ENCODE measurements at regions not wholly inside any gene's neighbourhood (a gene's known extent, or its start where the extent isn't known, plus 50 kb on each side); places are given as distances from the start of the nearest gene placed in this dataset.

GRCh38 chr20:51300104-51300503 is 242.4 kb downstream of the NFATC2 start:
- H3K79me2 ChIP-seq (ENCODE audit: insufficient read depth, low read length), result no peaks in the 10 kb centered on the region
- H3K36me3 ChIP-seq (ENCODE audit: insufficient read depth, low read length), result no peaks in the 10 kb centered on the region

GRCh38 chr20:51299413-51299812 is 243.1 kb downstream of the NFATC2 start:
- Histone ChIP-seq H3K27ac (ENCODE audit: low read depth, low read length) (no peak overlapping the region), H3K4me2 (ENCODE audit: insufficient read depth, low read length) (no peak overlapping the region), H3K9me3 (ENCODE audit: low read depth, low read length) (no peaks in the 10 kb centered on the region), H3K4me1 (ENCODE audit: insufficient read depth, low read length) (no peaks in the 10 kb centered on the region), H3K27me3 (ENCODE audit: insufficient read depth, low read length) (peaks cover 3% of the 10 kb centered on the region), H3K4me3 (ENCODE audit: insufficient read depth, low read length) (no peak overlapping the region), H4K20me1 (ENCODE audit: insufficient read depth, low read length) (no peaks in the 10 kb centered on the region), H2AFZ (ENCODE audit: low read length) (no peak overlapping the region), H3K79me2 (ENCODE audit: insufficient read depth, low read length) (no peaks in the 10 kb centered on the region), H3K36me3 (ENCODE audit: insufficient read depth, low read length) (no peaks in the 10 kb centered on the region)
- TF ChIP-seq CTCF (IDR thresholded peaks at IDR 0.05; ENCODE audit: extremely low read depth, low read depth, low read length), result no peak
- DNase-seq (ENCODE audit: insufficient read length, low spot score, missing footprints), result no peak

More at GRCh38 chr20:51300104-51300503, 242.4 kb downstream of the NFATC2 start:
- Histone ChIP-seq H4K20me1 (ENCODE audit: insufficient read depth, low read length) (no peaks in the 10 kb centered on the region), H3K4me1 (ENCODE audit: insufficient read depth, low read length) (no peaks in the 10 kb centered on the region), H2AFZ (ENCODE audit: low read length) (no peak overlapping the region), H3K4me3 (ENCODE audit: insufficient read depth, low read length) (no peak overlapping the region), H3K27me3 (ENCODE audit: insufficient read depth, low read length) (no peaks in the 10 kb centered on the region), H3K4me2 (ENCODE audit: insufficient read depth, low read length) (no peak overlapping the region), H3K9me3 (ENCODE audit: low read depth, low read length) (no peaks in the 10 kb centered on the region), H3K27ac (ENCODE audit: low read depth, low read length) (no peak overlapping the region)
- no peak for DNase-seq (ENCODE audit: insufficient read length, low spot score, missing footprints)
- TF ChIP-seq CTCF (IDR thresholded peaks at IDR 0.05; ENCODE audit: extremely low read depth, low read depth, low read length), result no peak

GRCh38 chr20:51298141-51298749 is 244.3 kb downstream of the NFATC2 start:
- no peak overlapping the region for H2AFZ ChIP-seq (ENCODE audit: low read length)
- TF ChIP-seq CTCF (IDR thresholded peaks at IDR 0.05; ENCODE audit: extremely low read depth, low read depth, low read length), result no peak
- H3K4me2 ChIP-seq (ENCODE audit: insufficient read depth, low read length), result no peak overlapping the region
- H3K27ac ChIP-seq (ENCODE audit: low read depth, low read length), result no peak overlapping the region
- no peaks in the 10 kb centered on the region for H3K79me2 ChIP-seq (ENCODE audit: insufficient read depth, low read length)
- DNase-seq (ENCODE audit: insufficient read length, low spot score, missing footprints), result peak; percentile 58
- no peaks in the 10 kb centered on the region for H3K9me3 ChIP-seq (ENCODE audit: low read depth, low read length)
- no peaks in the 10 kb centered on the region for H3K36me3 ChIP-seq (ENCODE audit: insufficient read depth, low read length)
- no peaks in the 10 kb centered on the region for H3K4me1 ChIP-seq (ENCODE audit: insufficient read depth, low read length)
- H4K20me1 ChIP-seq (ENCODE audit: insufficient read depth, low read length), result no peaks in the 10 kb centered on the region
- H3K4me3 ChIP-seq (ENCODE audit: insufficient read depth, low read length), result no peak overlapping the region
- peaks cover 4% of the 10 kb centered on the region for H3K27me3 ChIP-seq (ENCODE audit: insufficient read depth, low read length)

- H3K9me3 ChIP-seq (ENCODE audit: low read depth, low read length), result no peaks in the 10 kb centered on the region
- H2AFZ ChIP-seq (ENCODE audit: low read length), result no peak overlapping the region
- H3K4me1 ChIP-seq (ENCODE audit: insufficient read depth, low read length), result no peaks in the 10 kb centered on the region
- H3K4me3 ChIP-seq (ENCODE audit: insufficient read depth, low read length), result no peak overlapping the region
- DNase-seq (ENCODE audit: insufficient read length, low spot score, missing footprints), result no peak
- peaks cover 23% of the 10 kb centered on the region for H3K27me3 ChIP-seq (ENCODE audit: insufficient read depth, low read length)
- H3K36me3 ChIP-seq (ENCODE audit: insufficient read depth, low read length), result no peaks in the 10 kb centered on the region
- H3K79me2 ChIP-seq (ENCODE audit: insufficient read depth, low read length), result no peaks in the 10 kb centered on the region
- H3K4me2 ChIP-seq (ENCODE audit: insufficient read depth, low read length), result no peak overlapping the region
- no peak for TF ChIP-seq CTCF (IDR thresholded peaks at IDR 0.05; ENCODE audit: extremely low read depth, low read depth, low read length)
- H4K20me1 ChIP-seq (ENCODE audit: insufficient read depth, low read length), result no peaks in the 10 kb centered on the region
- H3K27ac ChIP-seq (ENCODE audit: low read depth, low read length), result no peak overlapping the region
Observed at GRCh38 chr20:51287628-51288413, 254.7 kb downstream of the NFATC2 start.

Measured in osteoblast (primary cell).